Amygdala (tissue), 56 donors: ENCODE measurements at regions not wholly inside any gene's neighbourhood (a gene's known extent, or its start where the extent isn't known, plus 50 kb on each side); places are given as distances from the start of the nearest gene placed in this dataset.

Experiments
- DNase-seq, 56 donors: peaks; one replicate each; lab custom pipeline; 2025; lab: John Stamatoyannopoulos, UW

DNA sequence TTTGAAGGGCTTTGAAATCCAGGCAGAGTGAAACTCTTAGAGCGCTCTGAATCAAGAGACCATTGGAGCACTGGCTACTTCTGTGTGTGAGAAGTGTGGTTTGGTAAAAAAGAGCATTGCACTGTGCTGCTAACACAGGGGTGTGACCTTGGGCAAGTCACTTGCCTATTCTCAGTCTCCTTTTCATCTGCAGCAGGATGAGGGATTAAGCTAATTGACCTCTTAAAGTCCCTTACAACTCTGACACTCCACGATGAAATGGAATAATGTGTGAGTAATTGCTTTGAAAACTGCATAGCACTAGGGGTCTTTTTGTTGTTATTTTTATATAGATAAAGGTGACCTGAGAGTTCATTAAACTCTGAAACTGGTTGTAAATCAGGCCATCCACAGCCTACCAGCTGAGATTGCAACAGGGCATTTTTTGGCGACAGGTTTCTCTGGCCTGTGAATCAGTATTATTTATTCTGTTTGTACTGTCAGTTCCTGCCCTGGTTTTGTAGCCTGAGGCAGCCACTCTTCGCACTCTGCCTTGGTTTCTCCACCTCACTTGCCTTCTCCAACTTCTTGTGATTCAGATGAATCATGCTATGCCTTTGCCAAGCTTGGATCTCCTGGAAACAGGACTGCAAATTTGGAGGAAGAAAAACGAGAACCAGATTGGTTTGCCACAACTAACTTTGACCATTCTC lies 159.9 kb upstream of the PARP11 start:
- DNase-seq: no peak

DNA sequence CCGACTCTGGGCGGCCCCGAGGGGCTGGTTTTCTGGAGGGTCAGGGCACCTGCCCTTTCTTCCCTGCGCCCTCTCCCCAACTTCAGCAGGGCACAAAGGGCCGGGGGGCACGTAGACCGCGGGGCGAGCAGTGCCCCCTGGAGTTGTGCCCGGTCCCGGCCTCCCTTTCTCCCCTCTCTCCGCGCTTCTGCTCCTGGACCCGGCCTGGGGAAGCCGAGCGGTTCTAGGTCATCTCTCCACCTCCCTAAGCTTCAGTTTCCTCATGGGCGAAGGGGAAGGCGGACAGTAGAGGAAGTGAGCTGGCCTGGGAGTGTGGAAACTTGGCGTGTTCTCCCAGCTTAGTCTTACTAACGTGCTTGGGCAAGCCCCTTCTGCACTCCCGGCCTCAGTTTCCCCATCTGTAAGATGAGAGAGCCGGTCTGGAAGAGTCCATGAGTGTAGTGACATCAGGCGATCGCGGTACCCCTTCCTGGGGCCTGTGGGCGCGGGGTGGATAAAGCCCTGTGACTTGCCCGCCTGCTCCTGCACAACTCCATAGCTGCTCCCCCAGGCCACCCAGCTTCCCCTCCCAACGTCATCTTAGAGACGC lies 158.6 kb upstream of the PARP11 start:
- DNase-seq: no peak

DNA sequence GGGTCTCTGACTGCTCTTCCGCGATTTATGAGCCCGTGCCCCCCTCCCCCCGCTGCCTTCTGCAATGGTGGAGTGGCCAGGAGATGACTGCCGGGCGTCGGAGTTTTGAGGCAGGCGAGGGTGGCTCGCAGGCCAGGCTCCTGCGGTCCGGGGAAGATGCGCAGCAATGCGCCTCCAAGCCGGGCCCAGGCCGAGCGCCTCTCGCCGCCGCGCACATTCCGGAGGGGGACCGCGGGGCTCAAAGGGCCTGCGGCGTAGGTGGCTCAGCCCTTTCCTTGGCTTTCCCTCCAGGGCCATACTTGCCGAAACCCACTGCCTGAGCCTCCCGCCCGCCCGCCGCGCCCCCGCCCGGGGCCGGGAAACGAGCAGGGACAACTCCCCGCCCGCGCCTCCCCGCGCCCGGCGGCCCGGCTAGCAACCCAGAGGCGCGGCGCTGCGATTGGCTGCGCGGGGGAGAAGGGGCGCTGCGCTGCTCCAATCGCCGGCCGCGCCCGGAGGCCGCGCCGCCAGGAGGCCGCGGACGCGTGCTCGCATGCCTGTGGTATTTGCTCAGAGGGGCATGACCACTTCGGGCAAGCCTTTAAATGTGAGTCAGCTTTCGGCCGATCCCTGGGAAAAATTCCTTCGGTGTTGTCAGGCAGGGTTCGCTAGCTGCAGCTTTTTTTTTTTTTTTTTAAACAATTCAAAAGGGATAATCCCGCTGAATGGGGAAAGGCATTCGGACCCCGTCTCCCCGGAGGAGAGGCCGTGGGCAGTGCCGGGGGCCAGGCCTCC lies 157.9 kb upstream of the PARP11 start:
- DNase-seq: peak in 51 of 56 donors; percentile 6 to 85 (median 45)

DNA sequence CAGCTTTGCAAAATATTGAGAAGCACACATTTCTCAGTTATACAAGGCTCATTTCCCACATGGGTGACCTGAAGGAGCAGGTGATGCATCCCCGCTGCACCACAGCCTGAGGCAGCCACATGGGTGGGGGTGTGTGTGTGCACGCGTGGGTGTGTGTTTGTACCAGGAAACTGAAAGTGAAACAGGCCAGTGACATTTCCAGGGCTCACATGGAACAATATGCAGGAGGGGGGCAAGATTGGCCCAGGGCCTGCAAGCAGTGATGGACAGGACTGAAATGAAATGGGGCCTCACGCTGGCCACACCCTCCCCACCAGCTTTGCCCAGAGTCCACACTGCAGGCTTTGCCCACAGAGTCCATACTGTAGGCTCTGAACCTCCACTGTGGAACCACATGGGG lies 154.2 kb upstream of the PARP11 start:
- peak in 2 of 56 donors; percentile 2 to 15 for DNase-seq

DNA sequence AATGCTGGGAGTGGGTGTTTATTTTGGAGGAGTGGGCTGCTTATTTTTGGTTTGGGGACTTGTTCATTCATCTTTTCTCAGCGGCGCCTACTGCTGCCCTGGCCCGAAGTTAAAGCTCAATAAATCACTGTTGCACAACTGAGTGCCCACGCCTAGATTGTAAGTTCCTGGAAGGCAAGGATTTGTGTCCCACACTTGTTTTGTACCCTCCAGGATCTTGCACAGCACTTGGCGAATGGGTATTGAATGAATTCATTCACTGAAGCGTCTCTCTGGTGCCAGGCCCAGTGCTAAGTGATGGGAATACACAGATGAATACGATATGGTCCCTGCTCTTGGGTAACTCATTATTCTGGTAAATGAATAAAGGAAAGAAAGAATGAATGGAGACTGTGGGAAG lies 153.3 kb upstream of the PARP11 start:
- DNase-seq: no peak

DNA sequence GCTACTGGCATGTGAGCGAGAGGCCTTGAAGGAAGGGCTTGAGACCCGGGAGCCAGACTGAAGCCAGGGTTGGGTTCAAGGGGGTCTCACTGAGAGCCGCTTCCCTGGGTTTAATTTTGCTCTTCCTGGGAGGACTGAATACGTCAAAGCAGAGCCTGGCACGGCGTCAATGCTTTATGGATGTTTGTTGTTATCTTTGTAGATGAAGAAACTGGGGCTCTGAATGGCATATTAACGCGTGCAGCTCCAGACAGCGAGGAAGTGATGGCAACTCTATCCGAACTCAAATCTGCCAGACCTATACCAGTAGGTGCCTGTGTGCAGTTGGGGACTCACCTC lies 152.8 kb upstream of the PARP11 start:
- no peak for DNase-seq

DNA sequence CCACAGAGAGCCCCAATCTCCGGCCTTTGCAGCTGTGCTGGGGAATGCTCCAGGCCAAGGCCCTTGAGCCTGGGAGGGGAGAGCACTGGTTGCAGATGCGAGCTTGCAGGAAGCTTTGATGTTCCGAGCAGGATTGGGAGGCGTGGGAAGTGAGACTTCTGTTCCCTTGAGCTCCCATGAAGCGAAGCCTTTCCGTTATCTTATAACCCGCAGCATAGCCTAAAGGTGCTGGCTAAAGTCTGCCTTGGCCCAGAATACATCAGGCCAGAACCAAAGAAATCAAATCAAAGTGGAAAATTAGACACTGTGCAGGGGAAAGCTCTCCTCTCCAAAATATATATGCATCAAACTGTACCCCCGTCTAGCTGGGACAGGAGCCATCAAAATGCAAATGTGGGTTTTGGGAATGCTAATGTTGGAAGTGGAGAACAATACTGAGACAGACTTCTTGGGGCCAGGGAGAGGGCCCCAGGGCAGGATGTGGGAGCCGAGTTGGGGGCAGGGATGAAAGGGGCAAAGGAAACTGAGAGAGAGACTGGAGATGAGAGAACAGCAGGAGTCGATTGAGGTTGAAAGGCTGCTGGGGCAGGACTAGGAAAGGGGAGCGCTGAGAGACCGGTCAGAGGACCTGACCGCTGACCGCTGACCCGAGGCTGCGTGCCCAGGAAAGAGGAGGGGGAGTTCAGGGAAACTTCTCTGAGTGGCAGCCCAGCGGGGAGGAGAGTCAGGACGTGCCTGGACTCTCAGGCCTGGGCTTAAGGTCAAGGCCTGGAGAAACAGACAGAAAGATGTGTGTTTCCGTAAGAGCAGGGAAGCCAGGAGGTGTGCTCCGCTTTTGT lies 152.2 kb upstream of the PARP11 start:
- no peak for DNase-seq

DNA sequence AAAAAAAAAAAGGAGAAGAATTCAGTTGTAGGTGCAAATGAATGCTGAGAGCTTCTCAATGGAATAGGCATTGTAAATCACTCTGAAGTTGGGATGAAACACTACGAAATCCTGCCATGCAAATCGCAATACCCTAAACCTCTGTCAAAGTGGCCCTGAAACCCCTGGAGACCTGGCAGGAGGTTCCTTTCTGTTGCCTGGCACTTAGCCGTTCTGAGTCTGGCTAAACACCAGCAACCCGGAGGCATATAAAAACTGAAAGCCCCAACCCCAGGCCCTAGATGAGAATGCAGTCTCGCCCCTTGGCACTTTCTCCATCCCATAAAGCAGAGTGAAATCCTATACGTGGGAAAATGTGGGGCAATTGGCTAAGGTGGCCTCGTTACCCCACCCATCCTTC lies 151.5 kb upstream of the PARP11 start:
- no peak for DNase-seq

DNA sequence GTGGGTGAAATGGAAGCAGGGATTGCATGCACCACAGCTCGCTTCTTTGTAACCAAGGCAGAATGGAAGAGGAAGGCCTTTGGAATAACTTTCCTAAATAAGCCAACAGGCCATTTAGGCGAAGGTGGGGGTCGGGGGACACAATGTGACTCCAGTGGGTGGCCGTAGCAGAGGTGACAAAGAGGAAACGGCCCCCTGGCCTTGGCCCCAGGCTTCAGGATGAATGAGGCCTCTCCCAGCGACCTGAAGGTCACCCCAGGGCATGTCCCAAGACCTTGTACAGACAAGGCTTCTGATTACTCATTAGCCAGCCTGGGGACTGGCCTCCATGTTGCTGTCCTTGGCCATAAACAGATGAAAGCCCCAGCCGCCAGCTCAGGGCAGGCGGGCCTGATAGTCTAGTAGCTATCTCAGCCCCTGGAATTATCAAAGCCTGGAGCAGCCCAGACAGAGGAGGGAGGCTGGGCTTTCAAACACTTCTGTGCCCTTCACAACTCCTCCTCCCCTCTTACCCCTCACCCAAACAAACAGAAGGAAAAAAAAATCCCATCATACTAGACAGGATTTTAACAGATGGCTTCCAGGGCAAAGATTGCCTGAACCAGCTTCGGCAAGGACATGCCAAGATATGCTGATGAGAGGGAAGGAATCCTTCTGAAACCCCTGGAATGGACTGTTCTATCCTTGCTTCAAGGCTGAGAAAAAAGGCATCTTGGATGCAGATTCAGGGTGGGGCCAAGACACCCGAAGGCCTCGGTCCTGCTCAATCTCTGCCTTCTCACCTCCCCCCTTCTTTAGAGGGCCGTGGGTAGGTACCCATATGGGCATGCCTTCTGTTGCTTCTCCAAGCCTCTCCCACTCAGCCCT lies 142.3 kb upstream of the PARP11 start:
- DNase-seq: no peak

DNA sequence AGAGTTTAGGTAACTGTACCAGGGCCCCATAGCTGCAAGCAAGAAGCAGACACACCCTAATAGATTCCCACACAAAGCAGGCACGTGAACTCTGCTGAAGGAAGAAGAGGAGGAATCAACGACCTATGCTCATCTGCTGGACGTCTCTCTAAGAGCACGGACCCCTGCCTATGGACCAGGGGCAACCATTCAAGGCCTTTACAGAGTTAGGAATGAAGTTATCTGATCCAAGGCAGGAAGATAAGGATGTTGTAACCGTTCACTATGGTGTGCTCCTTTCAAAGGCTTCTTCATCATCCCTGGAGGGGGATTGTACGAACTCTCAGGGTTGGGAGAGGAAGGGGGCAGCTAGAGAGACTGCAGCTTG lies 141.6 kb upstream of the PARP11 start:
- DNase-seq: no peak

DNA sequence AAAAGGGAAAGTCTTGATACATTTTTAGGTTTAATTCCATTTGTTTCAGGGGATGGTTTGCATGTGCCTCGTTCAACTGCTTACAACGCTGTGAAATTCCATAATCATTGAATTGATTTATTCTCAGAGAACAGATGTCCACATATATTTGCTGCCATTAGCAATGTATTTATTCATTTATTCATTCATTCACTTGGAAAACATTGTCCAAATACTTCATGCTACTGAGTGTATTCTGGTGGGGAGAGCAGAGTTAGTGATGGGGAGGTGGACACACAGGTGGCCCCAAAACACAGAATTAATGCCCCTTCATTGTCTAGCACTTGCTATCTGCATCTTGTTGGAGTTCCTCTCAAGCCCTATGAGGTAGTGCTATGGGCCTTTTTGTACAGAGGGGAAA lies 141.2 kb upstream of the PARP11 start:
- no peak for DNase-seq

DNA sequence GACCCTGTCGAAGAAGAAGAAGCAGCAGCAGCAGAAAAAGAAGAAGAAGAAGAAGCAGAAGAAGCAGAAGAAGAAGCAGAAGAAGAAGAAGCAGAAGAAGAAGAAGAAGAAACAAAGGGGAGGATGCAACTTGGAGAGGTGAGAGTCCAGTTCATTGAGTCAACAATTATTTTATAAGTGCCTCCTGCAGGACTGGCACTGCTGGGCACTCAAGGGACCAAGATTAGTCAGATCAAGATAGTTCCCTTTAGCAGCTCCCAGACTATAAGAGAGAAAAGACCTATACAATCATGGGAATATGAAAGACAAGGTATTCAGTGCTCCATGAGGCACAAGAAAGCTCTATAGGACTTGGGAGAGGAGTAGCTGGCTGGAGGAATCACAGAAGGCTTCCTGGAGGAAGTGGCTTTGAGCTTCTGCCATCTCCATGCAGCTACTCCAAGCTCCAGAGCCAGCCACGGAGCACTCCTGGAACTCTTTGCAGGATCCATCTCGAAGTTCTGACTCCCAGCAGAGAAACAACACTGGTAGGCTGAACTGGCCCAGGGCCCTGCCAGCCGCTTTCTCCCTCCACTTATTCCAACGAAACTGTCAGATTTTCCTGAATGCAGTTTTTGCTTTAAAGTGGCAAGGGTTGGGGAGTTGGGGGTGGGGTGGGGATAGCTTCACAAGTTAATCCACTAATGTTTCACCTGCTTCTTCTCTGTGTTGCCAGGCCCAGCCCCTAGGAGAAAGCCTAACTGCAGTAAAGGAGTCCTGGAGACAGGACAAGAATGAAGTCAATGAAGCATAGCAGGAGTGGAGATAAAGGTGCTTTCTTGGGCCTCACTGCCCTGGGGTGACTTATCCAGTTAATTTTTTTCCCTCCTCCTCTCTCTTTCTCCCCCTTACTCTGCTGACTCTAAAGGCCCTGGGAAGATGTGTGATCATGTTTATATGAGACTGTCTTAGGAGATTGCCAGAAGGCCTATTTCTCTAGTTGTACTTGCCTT lies 140.1 kb upstream of the PARP11 start:
- DNase-seq: no peak

DNA sequence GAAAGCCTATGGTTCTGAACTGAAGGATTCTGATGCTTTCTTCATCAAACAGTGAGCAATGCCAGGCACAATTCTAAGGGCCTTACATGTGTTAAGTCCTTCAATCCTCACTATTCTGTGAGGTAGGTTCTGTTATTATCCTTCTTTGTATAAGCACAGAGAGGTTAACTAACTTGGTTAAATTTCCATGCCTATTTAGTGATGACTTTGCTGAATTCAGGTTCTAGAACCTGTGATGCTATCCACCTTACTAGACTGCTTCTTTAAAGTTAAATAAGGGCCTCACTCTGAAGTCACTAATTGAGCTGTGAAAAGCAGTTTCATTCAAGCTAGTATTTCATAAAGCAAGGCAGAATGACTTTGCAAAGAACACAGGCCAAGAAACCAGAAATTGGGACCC lies 138.9 kb upstream of the PARP11 start:
- no peak for DNase-seq

DNA sequence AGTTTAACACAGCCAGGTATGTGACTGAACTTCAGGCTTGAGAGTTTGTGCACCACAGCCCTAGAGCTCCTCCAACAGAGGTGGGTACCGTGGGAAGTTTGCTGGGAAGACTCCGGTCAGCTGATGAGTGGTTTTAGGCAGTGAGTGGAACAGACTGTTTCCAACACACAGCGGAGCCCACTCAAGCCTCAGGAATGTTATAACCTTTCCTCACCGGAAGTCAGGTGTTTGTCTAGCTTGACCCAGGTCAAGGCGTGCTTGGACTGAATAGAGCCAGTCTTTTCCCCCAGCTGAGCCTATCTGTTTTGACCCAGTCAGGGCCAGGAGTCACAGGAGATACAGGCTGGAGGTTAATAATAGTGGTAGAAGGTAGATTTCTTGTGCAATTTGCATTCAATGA lies 138.4 kb upstream of the PARP11 start:
- no peak for DNase-seq

DNA sequence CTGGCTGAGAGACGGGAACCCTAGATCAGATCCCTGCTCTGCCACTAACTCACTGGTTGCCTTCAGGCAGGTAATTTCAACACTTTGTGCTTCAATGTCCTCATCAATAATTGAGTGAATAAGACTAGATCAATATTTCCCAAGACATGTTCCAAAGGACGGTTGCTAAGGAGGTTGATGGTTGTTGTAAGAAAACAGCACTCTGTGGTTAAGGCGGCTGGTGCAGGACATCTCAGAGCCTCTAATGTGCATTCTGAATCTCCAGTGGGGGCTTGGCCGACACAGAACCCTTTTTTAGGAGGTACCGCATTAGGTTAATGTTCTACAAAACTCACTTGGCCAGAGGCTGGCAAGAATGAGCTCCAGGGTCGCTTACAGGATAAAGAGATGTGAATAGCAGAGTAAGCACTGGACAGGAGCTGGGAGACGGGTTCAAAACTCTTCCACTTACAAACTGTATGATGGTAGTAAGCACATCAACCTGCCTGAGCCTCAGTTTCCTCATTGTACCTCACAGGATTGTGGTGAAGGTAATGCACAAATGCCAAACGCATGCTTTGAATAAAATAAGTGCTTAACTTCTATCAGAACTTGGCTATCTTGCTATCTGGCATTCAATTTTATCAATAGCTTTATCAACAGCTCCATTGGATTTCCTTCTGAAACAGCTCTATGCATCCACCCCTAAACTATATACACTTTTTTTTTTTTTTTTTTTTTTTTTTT lies 136.9 kb upstream of the PARP11 start:
- no peak for DNase-seq

DNA sequence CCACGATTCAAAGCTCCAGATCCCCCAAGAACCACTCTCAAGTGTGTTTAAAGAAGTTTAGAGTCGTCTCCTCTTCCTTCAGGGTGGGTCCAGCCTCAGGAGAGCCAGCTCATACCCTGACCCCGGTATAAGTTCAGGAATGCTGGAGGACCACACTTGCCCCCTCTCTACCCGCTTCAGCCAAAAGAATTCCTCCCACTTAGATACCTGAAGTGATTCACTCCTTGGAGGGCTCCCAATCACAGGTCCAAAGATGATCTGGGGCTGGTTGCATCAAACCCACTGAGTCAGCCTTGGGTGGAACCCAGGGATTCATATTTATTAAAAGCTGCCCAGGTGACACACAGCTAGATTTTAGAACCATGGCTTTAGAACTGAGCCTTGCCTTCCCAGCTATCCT lies 133.5 kb upstream of the PARP11 start:
- no peak for DNase-seq

DNA sequence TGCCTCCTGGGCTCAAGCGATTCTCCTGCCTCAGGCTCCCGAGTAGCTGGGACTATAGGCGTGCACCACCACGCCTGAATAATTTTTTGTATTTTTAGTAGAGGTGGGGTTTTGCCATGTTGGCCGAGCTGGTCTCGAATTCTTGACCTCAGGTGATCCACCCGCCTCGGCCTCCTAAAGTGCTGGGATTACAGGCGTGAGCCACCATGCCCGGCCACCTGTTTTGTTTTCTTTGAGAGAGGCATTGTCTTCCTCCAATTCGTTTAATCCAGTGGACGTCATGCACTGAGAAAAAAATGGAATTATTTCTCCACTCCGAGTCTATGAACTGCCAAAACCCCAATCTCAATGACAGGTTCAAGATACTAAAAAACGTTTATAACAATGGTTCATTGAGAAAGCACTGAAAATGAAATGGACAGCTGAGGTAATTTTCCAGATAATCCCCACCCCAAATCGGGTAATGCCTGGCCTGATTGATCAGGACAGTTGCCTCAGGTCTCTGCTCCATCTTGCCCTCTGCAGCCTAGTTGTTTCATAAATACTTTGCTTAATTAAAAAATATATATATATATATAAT lies 132.7 kb upstream of the PARP11 start:
- DNase-seq: no peak

DNA sequence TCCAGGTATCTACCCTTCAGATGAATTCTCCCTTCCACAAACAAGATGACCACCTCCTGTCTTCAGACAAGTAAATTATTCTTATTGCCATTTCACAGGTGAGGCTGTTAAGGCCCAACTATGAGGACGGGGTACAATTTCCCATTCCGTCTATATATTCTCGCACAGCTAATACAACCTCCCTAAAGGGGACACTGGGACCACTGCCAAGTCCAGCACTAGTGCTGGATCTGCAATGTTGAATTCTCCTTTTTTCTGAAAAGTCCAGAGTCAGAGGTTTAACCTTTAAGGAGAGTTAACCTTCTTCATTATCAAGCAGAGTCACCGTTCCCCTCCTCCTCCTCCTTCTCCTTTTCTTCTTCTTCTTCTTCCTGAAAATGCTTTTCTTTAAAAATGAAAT lies 130.4 kb upstream of the PARP11 start:
- no peak for DNase-seq
